ENCODE measurements at regions not wholly inside any gene's neighbourhood (a gene's known extent, or its start where the extent isn't known, plus 50 kb on each side); places are given as distances from the start of the nearest gene placed in this dataset.

DNA sequence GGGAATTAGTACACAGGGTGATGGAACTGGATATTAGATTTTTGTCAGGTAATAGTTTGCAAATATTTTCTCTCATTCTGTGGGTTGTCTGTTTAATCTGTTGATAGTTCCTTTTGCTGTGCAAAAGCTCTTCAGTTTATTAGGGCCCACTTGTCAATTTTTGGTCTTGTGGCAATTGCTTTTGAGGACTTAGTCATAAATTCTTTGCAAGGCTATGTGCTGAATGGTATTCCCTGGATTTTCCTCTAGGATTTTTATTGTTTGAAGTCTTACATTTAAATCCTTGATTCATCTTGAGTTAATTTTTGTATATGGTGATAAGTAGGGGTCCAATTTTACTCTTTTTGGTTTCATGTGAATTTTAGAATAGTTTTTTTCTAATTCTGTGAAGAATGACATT lies 111.3 kb downstream of the ARRDC4 start:
- ATAC-seq = no peak
- intact Hi-C loops (cut with micrococcal nuclease) = no loop called here
- Histone ChIP-seq H3K4me3 (no peak overlapping the region), H3K9me1 (ENCODE audit: control insufficient read depth, insufficient read depth, low read length) (no peaks in the 10 kb centered on the region), H3K4me2 (ENCODE audit: insufficient read depth, low read length) (no peak overlapping the region), H3K36me3 (ENCODE audit: control insufficient read depth, insufficient read depth, low read length) (no peaks in the 10 kb centered on the region), H3K9me3 (replicated peaks; ENCODE audit: control insufficient read depth, insufficient read depth, low read depth, low read length) (no peaks in the 10 kb centered on the region), H3K27ac (ENCODE audit: extremely low read depth, low read depth, low read length) (no peak overlapping the region), H4K20me1 (replicated peaks; ENCODE audit: control insufficient read depth, insufficient read depth, low read length) (no peaks in the 10 kb centered on the region), H3K27me3 (ENCODE audit: control insufficient read depth in 2 of 2, insufficient read depth in 2 of 2, low read length in 2 of 2) (peaks cover 0 to 4% of the 10 kb centered on the region in 2 experiments; a peak in 2 of 5 replicates), H3K4me1 (replicated peaks in 1 of 2; ENCODE audit: control insufficient read depth in 2 of 2, insufficient read depth in 2 of 2, low read length in 2 of 2) (peaks cover 2 to 12% of the 10 kb centered on the region in 2 experiments; a peak in 4 of 5 replicates), H2AFZ (ENCODE audit: low read depth, low read length) (no peak overlapping the region), H3K79me2 (ENCODE audit: control insufficient read depth, insufficient read depth, low read length) (no peaks in the 10 kb centered on the region), H3K9ac (ENCODE audit: insufficient read depth in 1 of 2, low read depth in 2 of 2, low read length in 2 of 2) (no peak overlapping the region)
- no peak for TF ChIP-seq TFE3 (CRISPR knock-in tag; IDR thresholded peaks at IDR 0.05)
- TF ChIP-seq NEUROD1 (IDR thresholded peaks at IDR 0.05; ENCODE audit: borderline replicate concordance, low read depth, low read length, partially characterized antibody) = no peak
- no peak for TF ChIP-seq TARDBP (IDR thresholded peaks at IDR 0.05)
- no peak for TF ChIP-seq HNRNPUL1 (IDR thresholded peaks at IDR 0.05; ENCODE audit: low read length)
- no peak for TF ChIP-seq HEY1 (CRISPR knock-in tag; IDR thresholded peaks at IDR 0.05; ENCODE audit: borderline replicate concordance)
- TF ChIP-seq ZNF707 (CRISPR knock-in tag; conservative IDR thresholded peaks at IDR 0.05) = no peak
- no peak for TF ChIP-seq GTF2A2 (tag; IDR thresholded peaks at IDR 0.05)
- TF ChIP-seq RFX1 (IDR thresholded peaks at IDR 0.05) = no peak
- TF ChIP-seq, protein P1, sequence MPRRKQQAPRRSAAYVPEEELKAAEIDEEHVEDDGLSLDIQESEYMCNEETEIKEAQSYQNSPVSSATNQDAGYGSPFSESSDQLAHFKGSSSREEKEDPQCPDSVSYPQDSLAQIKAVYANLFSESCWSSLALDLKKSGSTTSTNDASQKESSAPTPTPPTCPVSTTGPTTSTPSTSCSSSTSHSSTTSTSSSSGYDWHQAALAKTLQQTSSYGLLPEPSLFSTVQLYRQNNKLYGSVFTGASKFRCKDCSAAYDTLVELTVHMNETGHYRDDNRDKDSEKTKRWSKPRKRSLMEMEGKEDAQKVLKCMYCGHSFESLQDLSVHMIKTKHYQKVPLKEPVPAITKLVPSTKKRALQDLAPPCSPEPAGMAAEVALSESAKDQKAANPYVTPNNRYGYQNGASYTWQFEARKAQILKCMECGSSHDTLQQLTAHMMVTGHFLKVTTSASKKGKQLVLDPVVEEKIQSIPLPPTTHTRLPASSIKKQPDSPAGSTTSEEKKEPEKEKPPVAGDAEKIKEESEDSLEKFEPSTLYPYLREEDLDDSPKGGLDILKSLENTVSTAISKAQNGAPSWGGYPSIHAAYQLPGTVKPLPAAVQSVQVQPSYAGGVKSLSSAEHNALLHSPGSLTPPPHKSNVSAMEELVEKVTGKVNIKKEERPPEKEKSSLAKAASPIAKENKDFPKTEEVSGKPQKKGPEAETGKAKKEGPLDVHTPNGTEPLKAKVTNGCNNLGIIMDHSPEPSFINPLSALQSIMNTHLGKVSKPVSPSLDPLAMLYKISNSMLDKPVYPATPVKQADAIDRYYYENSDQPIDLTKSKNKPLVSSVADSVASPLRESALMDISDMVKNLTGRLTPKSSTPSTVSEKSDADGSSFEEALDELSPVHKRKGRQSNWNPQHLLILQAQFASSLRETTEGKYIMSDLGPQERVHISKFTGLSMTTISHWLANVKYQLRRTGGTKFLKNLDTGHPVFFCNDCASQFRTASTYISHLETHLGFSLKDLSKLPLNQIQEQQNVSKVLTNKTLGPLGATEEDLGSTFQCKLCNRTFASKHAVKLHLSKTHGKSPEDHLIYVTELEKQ (CRISPR knock-in tag; IDR thresholded peaks at IDR 0.05) = no peak
- no peak for TF ChIP-seq TAF7 (tag; IDR thresholded peaks at IDR 0.05)
- TF ChIP-seq ESRRB (CRISPR knock-in tag; IDR thresholded peaks at IDR 0.05; ENCODE audit: borderline replicate concordance) = no peak
- no peak for TF ChIP-seq FOXJ2 (tag; IDR thresholded peaks at IDR 0.05)
- TF ChIP-seq SP1 (CRISPR knock-in tag; IDR thresholded peaks at IDR 0.05) = no peak
- TF ChIP-seq ZNF75A (CRISPR knock-in tag; IDR thresholded peaks at IDR 0.05) = no peak
- TF ChIP-seq SMC3 (conservative IDR thresholded peaks at IDR 0.05; ENCODE audit: insufficient read depth, low read depth, low read length) = no peak
- TF ChIP-seq SRF (CRISPR knock-in tag; IDR thresholded peaks at IDR 0.05) = no peak
- ChIA-PET CTCF (ENCODE audit: low intra/inter-chr PET ratio) (no interaction called here), POLR2A (no interaction called here)
- BruUV-seq (replicated peaks) = no TSS peak
- in situ Hi-C loops (cut with MboI) = no loop called here
- FAIRE-seq = no peak
- no peak for DNase-seq (ENCODE audit: extremely low read depth in 1 of 4, low spot score in 3 of 4)
